Small intestine (tissue), 7 donors: ENCODE measurements at regions not wholly inside any gene's neighbourhood (a gene's known extent, or its start where the extent isn't known, plus 50 kb on each side); places are given as distances from the start of the nearest gene placed in this dataset.

Experiments
- DNase-seq, 2 donors: peaks; one replicate each; pipeline versions ENCODE4 v3.0.0 to v3.0.0-alpha.2; 2013
- FAIRE-seq: peaks from 2 replicates; lab custom pipeline; 2012; peaks lifted over from hg19 to GRCh38; lab: Jason Lieb, UNC
- H3K27ac ChIP-seq, 3 donors: one replicate each; pipeline ENCODE4 v1.5.1; 2013; ENCODE audit warnings: low read length in 2 of 3, mild to moderate bottlenecking in 2 of 3, control low read depth in 1 of 3, inconsistent platforms in 1 of 3, low read depth in 1 of 3, moderate library complexity in 1 of 3
- H3K27me3 ChIP-seq, 3 donors: one replicate each; pipeline ENCODE4 v1.6.1; 2013; ENCODE audit warnings: low read length in 3 of 3, inconsistent platforms in 1 of 3; ENCODE audit not compliant: control insufficient read depth in 3 of 3, insufficient read depth in 3 of 3
- H3K36me3 ChIP-seq, 3 donors: one replicate each; pipeline ENCODE4 v1.6.1; 2013; ENCODE audit warnings: low read length in 3 of 3, inconsistent platforms in 1 of 3, low read depth in 1 of 3, mild to moderate bottlenecking in 1 of 3, moderate library complexity in 1 of 3; ENCODE audit not compliant: control insufficient read depth in 3 of 3, insufficient read depth in 2 of 3
- H3K4me1 ChIP-seq, 3 donors: one replicate each; pipeline ENCODE4 v1.6.1; 2013; ENCODE audit warnings: low read length in 2 of 3, inconsistent platforms in 1 of 3, low read depth in 1 of 3, mild to moderate bottlenecking in 1 of 3, moderate library complexity in 1 of 3; ENCODE audit not compliant: control insufficient read depth in 3 of 3, insufficient read depth in 2 of 3
- H3K4me3 ChIP-seq, 3 donors: one replicate each; pipeline ENCODE4 v1.5.1; 2013; ENCODE audit warnings: low read length in 3 of 3, control low read depth in 1 of 3, inconsistent platforms in 1 of 3, low read depth in 1 of 3, mild to moderate bottlenecking in 1 of 3, moderate library complexity in 1 of 3
- H3K9me3 ChIP-seq, 2 donors: one replicate each; pipeline ENCODE4 v1.6.1; 2013; ENCODE audit warnings: low read depth in 1 of 2, low read length in 1 of 2; ENCODE audit not compliant: control insufficient read depth in 2 of 2, insufficient read depth in 1 of 2
- WGBS, 3 donors: extraction: QIAGEN DNeasy Blood & Tissue Kit; methylation state at CpG; one replicate each; pipeline ENCODE4 v1.1.7; 2013; 5-methylcytosine and 5-hydroxymethylcytosine counted together
- donor health status: healthy with polysubstance abuse.
- donor health status: control.
- donor health status: control.
- donor health status: Bipolar disorder and iron deficiency.
- donor health status: healthy.

- DNase-seq, result no peak
- Histone ChIP-seq H3K27me3 (peaks cover 0 to 2% (median 0%) of the 10 kb centered on the region in 3 donors), H3K9me3 (no peaks in the 10 kb centered on the region), H3K4me3 (no peak overlapping the region), H3K36me3 (no peaks in the 10 kb centered on the region), H3K27ac (no peak overlapping the region), H3K4me1 (no peaks in the 10 kb centered on the region)
- no peak for FAIRE-seq
- 33 to 90% (median 55%) methylated on average over 1 of the region's 1 CpG for WGBS, 3 donors
These were observed 127.7 kb upstream of the CAND1 start for GRCh38 chr12:67141296-67142018.

- Histone ChIP-seq H3K27ac (no peak overlapping the region), H3K4me1 (no peaks in the 10 kb centered on the region), H3K27me3 (no peaks in the 10 kb centered on the region), H3K36me3 (no peaks in the 10 kb centered on the region), H3K9me3 (no peaks in the 10 kb centered on the region), H3K4me3 (no peak overlapping the region)
- DNase-seq (no peak), FAIRE-seq (no peak)
- 61 to 76% (median 72%) methylated on average over 4 of the region's 4 CpGs for WGBS, 3 donors
These were observed 123.5 kb upstream of the CAND1 start for GRCh38 chr12:67145692-67146091.

- FAIRE-seq (no peak), DNase-seq (no peak)
- 45 to 57% (median 54%) methylated on average over 1 of the region's 1 CpG for WGBS, 3 donors
- no peak overlapping the region for H3K27ac ChIP-seq
- H3K27me3 ChIP-seq, result no peaks in the 10 kb centered on the region
- H3K9me3 ChIP-seq, result no peaks in the 10 kb centered on the region
- H3K4me3 ChIP-seq, result no peak overlapping the region
- no peaks in the 10 kb centered on the region for H3K36me3 ChIP-seq
- H3K4me1 ChIP-seq, result no peaks in the 10 kb centered on the region
These were observed 122.1 kb upstream of the CAND1 start for GRCh38 chr12:67147030-67147429.

GRCh38 chr12:67147447-67147846, 121.7 kb upstream of the CAND1 start:
- Histone ChIP-seq H3K27me3 (no peaks in the 10 kb centered on the region), H3K27ac (no peak overlapping the region), H3K9me3 (no peaks in the 10 kb centered on the region), H3K4me1 (no peaks in the 10 kb centered on the region), H3K4me3 (no peak overlapping the region), H3K36me3 (no peaks in the 10 kb centered on the region)
- FAIRE-seq (no peak), DNase-seq (no peak)

GRCh38 chr12:67148265-67148664, 120.9 kb upstream of the CAND1 start:
- FAIRE-seq, result no peak
- no peaks in the 10 kb centered on the region for H3K4me1 ChIP-seq
- no peak overlapping the region for H3K4me3 ChIP-seq
- WGBS, 3 donors, result 84 to 96% (median 86%) methylated on average over 1 of the region's 1 CpG
- H3K27ac ChIP-seq, result no peak overlapping the region
- H3K27me3 ChIP-seq, result no peaks in the 10 kb centered on the region
- H3K9me3 ChIP-seq, result no peaks in the 10 kb centered on the region
- no peaks in the 10 kb centered on the region for H3K36me3 ChIP-seq
- no peak for DNase-seq

- 81 to 95% (median 91%) methylated on average over 3 of the region's 3 CpGs for WGBS, 3 donors
- DNase-seq (no peak), FAIRE-seq (no peak)
- Histone ChIP-seq H3K27me3 (peaks cover 0 to 2% (median 2%) of the 10 kb centered on the region in 3 donors), H3K9me3 (no peaks in the 10 kb centered on the region), H3K27ac (no peak overlapping the region), H3K4me3 (no peak overlapping the region), H3K36me3 (no peaks in the 10 kb centered on the region), H3K4me1 (no peaks in the 10 kb centered on the region)
These were observed 117.3 kb upstream of the CAND1 start for GRCh38 chr12:67151886-67152285.

- Histone ChIP-seq H3K27ac (no peak overlapping the region), H3K27me3 (peaks cover 0 to 2% (median 2%) of the 10 kb centered on the region in 3 donors), H3K9me3 (no peaks in the 10 kb centered on the region), H3K4me1 (no peaks in the 10 kb centered on the region), H3K36me3 (no peaks in the 10 kb centered on the region), H3K4me3 (no peak overlapping the region)
- FAIRE-seq (no peak), DNase-seq (no peak)
- WGBS, 3 donors, result 63 to 76% (median 72%) methylated on average over 2 of the region's 2 CpGs
These were observed 116.7 kb upstream of the CAND1 start for GRCh38 chr12:67152451-67152850.

GRCh38 chr12:67154901-67155300, 114.3 kb upstream of the CAND1 start:
- no peak overlapping the region for H3K27ac ChIP-seq
- DNase-seq (no peak), FAIRE-seq (no peak)
- H3K4me1 ChIP-seq, result no peaks in the 10 kb centered on the region
- WGBS, 3 donors, result 66 to 77% (median 68%) methylated on average over 3 of the region's 3 CpGs
- peaks cover 0 to 2% (median 2%) of the 10 kb centered on the region in 3 donors for H3K27me3 ChIP-seq
- H3K36me3 ChIP-seq, result no peaks in the 10 kb centered on the region
- no peaks in the 10 kb centered on the region for H3K9me3 ChIP-seq
- no peak overlapping the region for H3K4me3 ChIP-seq

- Histone ChIP-seq H3K4me1 (no peaks in the 10 kb centered on the region), H3K36me3 (no peaks in the 10 kb centered on the region), H3K9me3 (no peaks in the 10 kb centered on the region), H3K27ac (no peak overlapping the region), H3K27me3 (peaks cover 0 to 2% (median 2%) of the 10 kb centered on the region in 3 donors), H3K4me3 (no peak overlapping the region)
- DNase-seq (no peak), FAIRE-seq (no peak)
- 39 to 68% (median 57%) methylated on average over 4 of the region's 4 CpGs for WGBS, 3 donors
These were observed 113.3 kb upstream of the CAND1 start for GRCh38 chr12:67155863-67156262.
